GM12872 (cell line): ENCODE measurements at regions not wholly inside any gene's neighbourhood (a gene's known extent, or its start where the extent isn't known, plus 50 kb on each side); places are given as distances from the start of the nearest gene placed in this dataset.

Experiments used
- TF ChIP-seq, protein P1 (sequence below): IDR thresholded peaks from 3 replicates; pipeline ENCODE4 v1.5.1; 2011; ENCODE audit warnings: low read depth, mild to moderate bottlenecking, low read length, moderate library complexity; ENCODE audit not compliant: insufficient read depth

DNA sequence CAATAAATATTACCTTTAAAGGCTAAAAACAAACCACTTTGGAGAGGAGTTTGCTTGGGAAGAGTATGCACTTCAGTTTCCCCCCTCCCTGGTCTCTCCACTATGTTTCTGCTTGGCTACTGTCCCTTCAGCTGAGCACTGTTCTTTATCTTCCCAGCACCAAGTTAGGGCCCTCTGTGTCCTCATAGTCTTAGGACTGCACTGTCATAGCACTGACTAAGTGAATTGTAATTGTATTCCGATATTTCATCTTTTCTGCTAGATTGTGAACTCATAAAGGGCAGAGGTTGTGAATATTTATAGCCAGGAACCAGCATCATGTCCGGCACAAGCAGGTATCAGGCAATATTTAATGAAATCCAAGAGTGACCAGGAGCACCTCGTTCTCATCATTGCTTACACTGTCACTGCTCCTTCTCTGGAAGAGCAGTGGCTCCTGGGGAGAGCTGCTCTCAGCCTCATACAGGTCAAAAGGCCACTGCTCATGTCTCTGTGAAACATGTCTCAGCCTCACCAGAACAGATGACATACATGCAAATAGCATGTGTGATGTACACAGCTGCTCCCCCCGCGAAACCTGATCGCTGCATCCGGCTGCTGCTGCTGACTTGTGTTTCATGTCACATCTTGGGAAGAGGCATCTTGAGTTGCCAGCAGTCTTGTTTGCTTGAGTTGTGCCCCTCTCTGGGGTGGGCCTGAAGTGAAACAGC is 279.7 kb upstream of the MSX2 start:
- TF ChIP-seq, protein P1, sequence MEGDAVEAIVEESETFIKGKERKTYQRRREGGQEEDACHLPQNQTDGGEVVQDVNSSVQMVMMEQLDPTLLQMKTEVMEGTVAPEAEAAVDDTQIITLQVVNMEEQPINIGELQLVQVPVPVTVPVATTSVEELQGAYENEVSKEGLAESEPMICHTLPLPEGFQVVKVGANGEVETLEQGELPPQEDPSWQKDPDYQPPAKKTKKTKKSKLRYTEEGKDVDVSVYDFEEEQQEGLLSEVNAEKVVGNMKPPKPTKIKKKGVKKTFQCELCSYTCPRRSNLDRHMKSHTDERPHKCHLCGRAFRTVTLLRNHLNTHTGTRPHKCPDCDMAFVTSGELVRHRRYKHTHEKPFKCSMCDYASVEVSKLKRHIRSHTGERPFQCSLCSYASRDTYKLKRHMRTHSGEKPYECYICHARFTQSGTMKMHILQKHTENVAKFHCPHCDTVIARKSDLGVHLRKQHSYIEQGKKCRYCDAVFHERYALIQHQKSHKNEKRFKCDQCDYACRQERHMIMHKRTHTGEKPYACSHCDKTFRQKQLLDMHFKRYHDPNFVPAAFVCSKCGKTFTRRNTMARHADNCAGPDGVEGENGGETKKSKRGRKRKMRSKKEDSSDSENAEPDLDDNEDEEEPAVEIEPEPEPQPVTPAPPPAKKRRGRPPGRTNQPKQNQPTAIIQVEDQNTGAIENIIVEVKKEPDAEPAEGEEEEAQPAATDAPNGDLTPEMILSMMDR, result no peak

DNA sequence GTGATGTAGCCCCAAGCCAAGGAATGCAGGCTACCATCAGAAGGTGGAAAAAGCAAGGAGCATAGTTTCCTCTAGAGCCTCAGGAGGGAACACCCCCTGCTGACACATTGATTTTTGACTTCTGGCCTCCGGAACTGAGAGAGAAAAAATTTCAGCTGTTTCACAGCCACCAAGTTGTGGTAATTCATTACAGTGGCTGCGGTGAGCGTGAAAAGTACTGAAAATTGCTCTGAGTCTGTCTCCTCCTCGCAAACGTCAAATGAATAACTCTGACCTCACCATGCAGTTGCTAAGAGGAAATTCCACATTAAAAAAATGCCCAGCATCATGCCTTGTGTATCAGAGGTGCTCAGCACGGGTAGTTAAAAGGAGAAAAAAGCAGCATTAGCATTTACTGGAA is 277.9 kb upstream of the MSX2 start:
- TF ChIP-seq, protein P1, result no peak

DNA sequence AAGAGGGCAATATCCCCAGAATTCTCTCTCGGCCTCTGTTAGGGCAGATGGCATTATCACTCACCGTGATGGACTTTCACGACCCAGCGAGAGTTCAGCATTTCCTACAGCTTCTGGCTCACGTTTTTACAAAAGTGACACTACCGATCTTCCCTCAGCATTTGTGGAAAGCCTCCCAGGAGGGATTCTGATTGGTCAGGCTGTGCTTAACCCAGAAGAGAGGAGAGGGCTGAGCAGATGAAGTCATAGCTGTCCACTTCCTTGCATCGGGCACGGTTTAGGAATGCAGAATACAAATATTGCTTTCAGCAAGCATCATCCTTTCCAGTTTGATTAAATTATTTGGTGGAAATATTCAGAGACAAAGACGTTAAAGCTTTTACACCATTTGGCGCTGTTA is 277.4 kb upstream of the MSX2 start:
- TF ChIP-seq, protein P1, result no peak

DNA sequence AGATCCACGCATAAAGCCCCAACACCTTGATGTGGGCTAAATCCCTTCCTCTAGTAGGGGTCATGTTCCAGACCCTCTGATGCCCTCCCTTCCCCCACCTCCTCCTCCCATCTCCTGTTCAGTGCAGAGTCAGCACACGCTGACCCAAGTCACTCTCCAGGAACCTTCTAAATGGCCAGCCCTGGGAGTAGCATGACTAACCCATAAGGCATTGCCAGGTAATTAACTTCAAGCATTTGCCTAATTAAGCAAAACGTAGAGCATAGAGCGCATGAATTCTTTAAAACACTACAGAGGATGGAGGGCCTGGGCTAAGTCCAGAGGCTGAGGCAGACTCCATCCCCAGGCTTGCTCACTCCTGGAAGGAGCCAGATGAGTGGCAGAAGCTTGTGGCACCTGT is 276.3 kb upstream of the MSX2 start:
- TF ChIP-seq, protein P1, result no peak

DNA sequence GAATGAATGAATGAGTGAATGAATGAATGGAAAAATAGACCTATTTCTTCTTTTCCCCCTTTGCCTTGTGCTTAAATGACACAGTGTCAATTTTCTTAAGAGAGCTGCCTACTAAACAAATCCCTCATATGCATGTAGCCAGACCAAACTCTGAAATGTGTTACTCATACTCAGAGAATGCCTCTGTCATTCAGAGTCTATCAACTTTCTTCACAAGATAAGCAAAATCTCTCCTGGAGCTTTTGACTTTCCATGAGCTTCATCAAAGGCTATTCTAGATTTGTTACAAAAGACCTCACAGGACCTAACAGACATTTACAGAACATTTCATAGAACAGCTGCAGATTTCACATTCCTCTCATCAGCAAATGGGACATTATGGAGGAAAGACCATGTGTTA is 275.7 kb upstream of the MSX2 start:
- TF ChIP-seq, protein P1, result no peak

DNA sequence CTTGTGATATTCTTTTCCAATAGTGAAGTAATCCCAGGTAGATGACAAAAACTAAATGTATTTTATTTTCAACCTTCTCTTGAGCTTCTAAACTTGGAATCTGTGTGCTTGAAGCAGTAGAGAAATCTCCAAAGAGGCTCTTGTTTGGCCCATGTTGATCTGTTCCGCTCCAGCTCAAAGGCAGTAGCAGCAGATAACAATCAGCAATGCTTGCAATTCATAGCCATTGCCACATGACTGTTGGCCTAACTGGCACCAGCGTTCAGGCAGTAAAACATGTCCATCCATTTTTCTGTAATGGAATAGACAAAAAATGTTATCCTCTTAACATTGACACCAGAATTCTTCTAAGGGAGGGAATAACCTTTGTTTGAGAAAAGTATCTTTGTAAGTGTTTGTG is 270.7 kb upstream of the MSX2 start:
- TF ChIP-seq, protein P1, result no peak

DNA sequence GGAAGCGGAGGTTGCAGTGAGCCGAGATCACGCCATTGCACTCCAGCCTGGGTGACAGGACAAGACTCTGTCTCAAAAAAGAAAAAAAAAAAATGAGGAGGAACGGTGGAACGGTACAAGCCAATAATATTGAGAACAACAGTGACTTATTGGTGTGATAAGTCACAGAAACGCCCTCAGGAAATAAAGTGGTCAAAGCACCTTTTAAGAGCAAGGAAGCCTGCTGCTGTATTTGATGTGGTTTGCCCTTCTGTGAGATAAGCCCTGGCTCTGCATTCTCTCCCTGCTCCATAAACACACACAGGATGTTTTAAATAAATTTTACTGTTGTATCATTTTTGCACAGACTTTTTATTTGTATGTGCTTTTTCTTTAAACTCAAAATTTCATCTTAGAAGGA is 269.9 kb upstream of the MSX2 start:
- TF ChIP-seq, protein P1, result no peak

DNA sequence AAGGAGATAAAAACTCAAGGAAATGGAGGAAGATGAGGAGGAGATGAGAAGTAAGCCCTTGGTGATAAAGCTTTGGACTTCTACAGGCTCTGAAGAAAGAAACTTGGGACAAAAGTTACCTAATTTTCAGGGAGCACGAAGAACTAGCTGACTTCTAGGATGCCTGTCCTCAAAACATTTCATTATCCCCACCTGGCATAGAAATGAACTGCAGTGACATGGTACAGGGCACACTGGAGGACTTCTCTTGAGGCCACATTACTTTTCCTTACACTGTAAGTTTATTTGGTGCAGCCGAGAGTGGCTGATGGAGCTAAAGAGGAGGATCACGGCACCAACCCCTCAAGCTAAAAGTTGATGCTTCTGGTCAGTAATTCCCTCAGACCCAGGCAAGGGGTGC is 269.5 kb upstream of the MSX2 start:
- TF ChIP-seq, protein P1, result no peak
